Muscle layer of duodenum (tissue), 2 donors: ENCODE measurements at regions not wholly inside any gene's neighbourhood (a gene's known extent, or its start where the extent isn't known, plus 50 kb on each side); places are given as distances from the start of the nearest gene placed in this dataset.

ENCODE experiments used
- H3K27ac ChIP-seq: one replicate; pipeline ENCODE4 v1.7.0; 2013; ENCODE audit warnings: mild to moderate bottlenecking, low read length
- H3K27me3 ChIP-seq: one replicate; pipeline ENCODE4 v1.7.0; 2013; ENCODE audit warnings: low read depth, mild to moderate bottlenecking, control low read depth, low read length
- H3K36me3 ChIP-seq, 2 donors: one replicate each; pipeline ENCODE4 v1.7.0; 2013; ENCODE audit warnings: low read length in 2 of 2, control low read depth in 1 of 2, mild to moderate bottlenecking in 1 of 2; ENCODE audit not compliant: insufficient read depth in 2 of 2, control insufficient read depth in 1 of 2
- H3K4me1 ChIP-seq, 2 donors: one replicate each; pipeline ENCODE4 v1.7.0; 2013; ENCODE audit warnings: low read length in 2 of 2, mild to moderate bottlenecking in 2 of 2, control low read depth in 1 of 2, moderate library complexity in 1 of 2; ENCODE audit not compliant: insufficient read depth in 2 of 2, control insufficient read depth in 1 of 2
- H3K4me3 ChIP-seq, 2 donors: one replicate each; pipeline ENCODE4 v1.7.0; 2013; ENCODE audit warnings: low read length in 2 of 2, low read depth in 1 of 2, mild to moderate bottlenecking in 1 of 2
- H3K9me3 ChIP-seq, 2 donors: one replicate each; pipeline ENCODE4 v1.7.0; 2013; ENCODE audit warnings: low read length in 2 of 2, control low read depth in 1 of 2, mild to moderate bottlenecking in 1 of 2; ENCODE audit not compliant: control insufficient read depth in 1 of 2
- donor health status: healthy.

DNA sequence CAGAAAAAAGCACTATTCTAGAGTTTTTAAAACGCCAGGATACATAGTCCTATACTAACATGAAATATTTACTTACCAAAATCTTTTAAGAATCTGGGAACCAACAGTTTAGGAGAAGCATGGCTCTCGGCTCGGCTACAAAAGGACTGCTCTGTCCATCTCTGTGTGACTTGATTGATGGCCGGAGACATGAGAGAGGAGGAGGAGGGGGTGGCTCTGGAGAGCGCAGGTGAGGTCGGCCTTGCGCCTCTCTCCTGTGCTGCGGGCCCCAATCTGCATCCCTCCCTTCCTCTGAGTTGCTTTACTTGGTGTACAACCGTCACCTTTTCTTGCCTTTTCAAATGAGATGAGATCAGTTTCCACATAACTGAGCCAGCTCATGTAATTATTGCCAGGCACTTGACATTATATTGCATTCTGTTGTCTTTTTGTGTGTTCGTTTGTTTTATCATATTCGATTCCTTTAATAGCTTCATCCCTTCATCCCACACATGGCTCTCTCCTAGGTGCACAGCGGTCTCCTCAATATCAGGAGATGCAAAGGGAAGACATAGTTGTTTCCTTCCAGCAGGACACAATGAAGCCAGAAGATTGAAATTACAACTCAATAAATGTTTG is 87.8 kb upstream of the KLF6 start:
- H3K27me3 ChIP-seq, result no peaks in the 10 kb centered on the region
- H3K4me1 ChIP-seq, result peaks cover 10 to 14% of the 10 kb centered on the region in 2 donors
- peak overlapping the region; percentile 77 for H3K27ac ChIP-seq
- no peaks in the 10 kb centered on the region for H3K36me3 ChIP-seq
- no peaks in the 10 kb centered on the region for H3K9me3 ChIP-seq
- no peak overlapping the region for H3K4me3 ChIP-seq

DNA sequence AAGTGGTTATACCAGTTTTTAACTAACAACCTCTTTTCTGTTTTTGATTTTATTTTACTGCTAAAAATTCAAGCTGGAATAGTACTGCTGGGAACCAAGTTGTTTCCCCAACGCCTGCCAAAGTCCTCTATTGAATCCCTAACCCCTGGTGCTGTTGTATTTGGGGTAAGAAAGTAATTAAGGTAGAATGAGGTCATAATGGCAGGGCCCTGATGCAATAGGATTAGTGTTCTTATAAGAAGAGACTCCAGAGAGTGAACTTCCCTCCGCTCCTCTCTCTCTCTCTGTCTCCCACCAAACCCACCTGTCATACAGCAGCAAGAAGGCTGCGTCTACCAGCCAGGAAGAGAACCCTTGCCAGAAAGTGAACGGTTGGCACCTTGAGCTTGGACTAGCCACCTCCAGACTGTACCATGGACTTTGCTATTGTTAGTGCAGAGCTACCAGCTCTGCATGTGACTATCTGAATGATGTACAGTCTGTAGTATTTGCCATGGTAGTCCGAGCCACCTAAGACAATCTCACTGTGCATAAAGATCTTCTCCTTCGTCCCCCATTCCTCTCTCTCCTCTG is 86.5 kb upstream of the KLF6 start:
- H3K27ac ChIP-seq, result no peak overlapping the region
- no peaks in the 10 kb centered on the region for H3K36me3 ChIP-seq
- no peaks in the 10 kb centered on the region for H3K27me3 ChIP-seq
- H3K9me3 ChIP-seq, result no peaks in the 10 kb centered on the region
- no peak overlapping the region for H3K4me3 ChIP-seq
- H3K4me1 ChIP-seq, result peaks cover 10 to 14% of the 10 kb centered on the region in 2 donors

DNA sequence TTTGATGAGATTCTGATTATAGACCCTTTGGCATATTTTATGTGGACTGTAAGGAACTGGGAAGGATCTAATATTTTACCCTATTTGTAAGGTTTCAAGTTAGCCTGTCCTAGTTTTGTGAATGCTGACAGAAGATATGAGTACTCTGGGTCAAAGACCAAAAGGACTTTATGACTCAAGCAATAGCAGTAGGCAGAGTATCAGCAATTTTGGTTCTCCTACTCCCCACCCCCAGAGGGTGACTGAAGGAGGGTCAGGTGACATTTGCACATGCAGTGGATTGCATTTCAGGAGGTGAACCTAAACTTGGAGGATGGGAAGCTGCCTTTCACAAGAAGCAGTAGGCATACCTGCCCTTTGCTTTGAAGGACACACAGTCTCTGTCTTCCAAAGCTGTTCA is 84.0 kb upstream of the KLF6 start:
- peaks cover 6 to 10% of the 10 kb centered on the region in 2 donors for H3K4me1 ChIP-seq
- no peak overlapping the region for H3K27ac ChIP-seq
- no peaks in the 10 kb centered on the region for H3K36me3 ChIP-seq
- H3K4me3 ChIP-seq, result no peak overlapping the region
- no peaks in the 10 kb centered on the region for H3K9me3 ChIP-seq
- no peaks in the 10 kb centered on the region for H3K27me3 ChIP-seq

DNA sequence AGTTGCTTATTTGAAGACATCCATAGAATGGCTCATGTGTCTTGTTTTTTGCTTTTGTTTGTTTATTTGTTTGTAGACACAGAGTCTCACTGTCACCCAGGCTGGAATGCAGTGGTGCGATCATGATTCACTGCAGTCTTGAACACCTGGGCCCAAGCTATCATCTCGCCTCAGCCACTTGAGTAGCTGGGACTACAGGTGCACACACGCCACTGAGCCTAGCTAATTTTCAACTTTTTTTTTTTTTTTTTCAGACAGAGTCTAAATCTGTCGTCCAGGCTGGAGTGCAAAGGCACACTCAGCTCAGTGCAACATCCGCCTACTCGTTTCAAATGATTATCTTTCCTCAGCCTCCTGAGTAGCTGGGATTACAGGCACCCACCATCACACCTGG is 83.3 kb upstream of the KLF6 start:
- H3K36me3 ChIP-seq, result no peaks in the 10 kb centered on the region
- no peak overlapping the region for H3K4me3 ChIP-seq
- peak overlapping the region; percentile 64 for H3K27ac ChIP-seq
- no peaks in the 10 kb centered on the region for H3K27me3 ChIP-seq
- no peaks in the 10 kb centered on the region for H3K9me3 ChIP-seq
- H3K4me1 ChIP-seq, result peaks cover 6 to 10% of the 10 kb centered on the region in 2 donors

DNA sequence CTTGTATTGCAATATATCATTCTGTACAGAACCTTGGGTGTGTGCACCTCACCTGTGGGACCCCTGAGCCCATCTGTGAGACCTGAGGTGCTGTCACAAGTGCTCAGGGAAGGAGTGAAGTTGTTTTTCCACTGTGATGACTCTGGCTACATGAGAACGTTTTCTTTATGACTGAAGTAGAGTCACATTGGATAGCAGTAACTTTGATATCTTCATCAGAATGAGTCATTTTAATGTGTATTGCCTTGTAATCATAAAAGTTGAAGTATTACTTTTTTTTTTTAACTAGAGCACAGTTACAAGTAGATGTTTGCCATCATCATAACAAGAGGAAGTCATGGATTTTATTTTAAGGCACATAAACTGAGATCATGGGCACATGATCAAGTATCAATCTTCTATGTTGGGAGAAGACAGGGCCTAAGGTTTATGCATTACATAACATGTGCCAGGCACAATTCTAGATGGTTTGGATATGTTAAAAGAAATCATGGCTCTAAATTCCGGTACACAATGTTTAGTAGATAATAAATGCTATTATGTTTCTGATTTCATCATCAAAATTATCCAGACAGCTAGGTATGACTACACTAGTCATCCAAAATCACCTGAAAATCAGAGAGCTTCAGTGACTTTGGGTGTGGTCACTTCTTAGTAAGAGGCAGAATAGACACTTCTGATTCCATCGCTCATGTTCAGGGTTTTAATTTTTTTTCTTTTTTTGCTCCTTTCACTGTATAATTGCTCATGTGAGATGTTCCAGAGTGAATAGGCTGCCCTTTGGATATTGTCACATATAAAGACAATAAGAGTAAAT is 82.7 kb upstream of the KLF6 start:
- Histone ChIP-seq H3K36me3 (no peaks in the 10 kb centered on the region), H3K9me3 (no peaks in the 10 kb centered on the region), H3K4me3 (no peak overlapping the region), H3K27ac (peak overlapping the region; percentile 64), H3K4me1 (peaks cover under 1 to 6% of the 10 kb centered on the region in 2 donors), H3K27me3 (no peaks in the 10 kb centered on the region)

DNA sequence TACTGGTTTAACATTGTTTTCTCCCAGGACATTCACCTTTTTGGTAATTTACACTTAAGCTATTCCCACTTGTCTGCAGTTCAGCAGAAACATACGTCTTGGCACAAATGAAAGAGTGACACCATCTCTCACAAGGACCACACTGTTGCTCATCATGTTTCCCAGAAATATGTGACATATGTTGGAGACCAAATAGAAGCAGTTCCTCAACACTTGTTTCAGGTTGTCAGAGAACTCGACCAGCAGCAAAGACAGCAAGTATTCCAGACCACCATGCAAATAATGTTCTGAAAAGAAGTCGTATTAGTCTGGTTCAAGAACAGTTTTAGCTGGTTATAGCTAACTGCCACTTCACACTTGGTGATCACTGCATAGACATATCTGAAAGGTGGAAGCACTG is 81.3 kb upstream of the KLF6 start:
- H3K4me1 ChIP-seq, result no peaks in the 10 kb centered on the region
- H3K27ac ChIP-seq, result no peak overlapping the region
- no peak overlapping the region for H3K4me3 ChIP-seq
- H3K9me3 ChIP-seq, result no peaks in the 10 kb centered on the region
- H3K36me3 ChIP-seq, result no peaks in the 10 kb centered on the region
- no peaks in the 10 kb centered on the region for H3K27me3 ChIP-seq

DNA sequence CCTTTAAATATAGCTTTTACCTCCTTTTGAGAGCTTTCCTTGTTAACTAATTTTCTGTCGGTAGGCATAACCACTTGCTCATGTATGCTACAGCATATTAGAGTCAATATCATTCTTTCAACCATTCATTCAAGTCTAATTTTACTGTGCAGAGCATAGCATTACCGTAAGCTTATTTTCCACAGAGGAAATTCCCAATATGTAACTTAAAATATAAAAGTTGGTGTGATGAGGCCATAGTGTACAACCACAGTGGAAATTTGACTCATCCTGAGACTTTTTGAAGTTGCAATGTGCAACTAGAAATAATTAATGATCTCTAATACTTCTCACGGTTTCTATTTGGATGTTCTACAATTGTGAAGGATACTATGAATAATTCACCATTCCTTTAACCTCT is 80.6 kb upstream of the KLF6 start:
- Histone ChIP-seq H3K27ac (no peak overlapping the region), H3K36me3 (no peaks in the 10 kb centered on the region), H3K4me3 (no peak overlapping the region), H3K9me3 (no peaks in the 10 kb centered on the region), H3K4me1 (no peaks in the 10 kb centered on the region), H3K27me3 (no peaks in the 10 kb centered on the region)

DNA sequence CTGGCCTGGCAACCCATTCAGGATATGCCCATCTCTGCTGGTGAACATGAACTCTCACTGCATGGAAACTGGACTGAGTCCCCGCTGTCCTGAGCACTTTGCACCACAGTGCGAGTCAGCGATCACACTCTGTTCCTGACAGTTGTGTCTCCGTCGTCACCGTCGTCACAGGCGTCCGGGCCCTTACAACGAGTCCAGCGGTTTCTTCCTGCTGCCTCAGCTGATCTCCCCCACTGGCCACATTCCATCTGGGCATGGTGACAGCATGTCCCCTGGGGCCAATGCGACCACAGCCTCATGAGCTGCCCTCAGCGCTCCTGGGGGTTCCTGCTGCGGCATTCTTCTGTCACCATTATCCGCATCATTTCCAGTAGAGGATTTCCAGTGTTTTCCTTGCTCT is 76.8 kb upstream of the KLF6 start:
- no peaks in the 10 kb centered on the region for H3K36me3 ChIP-seq

DNA sequence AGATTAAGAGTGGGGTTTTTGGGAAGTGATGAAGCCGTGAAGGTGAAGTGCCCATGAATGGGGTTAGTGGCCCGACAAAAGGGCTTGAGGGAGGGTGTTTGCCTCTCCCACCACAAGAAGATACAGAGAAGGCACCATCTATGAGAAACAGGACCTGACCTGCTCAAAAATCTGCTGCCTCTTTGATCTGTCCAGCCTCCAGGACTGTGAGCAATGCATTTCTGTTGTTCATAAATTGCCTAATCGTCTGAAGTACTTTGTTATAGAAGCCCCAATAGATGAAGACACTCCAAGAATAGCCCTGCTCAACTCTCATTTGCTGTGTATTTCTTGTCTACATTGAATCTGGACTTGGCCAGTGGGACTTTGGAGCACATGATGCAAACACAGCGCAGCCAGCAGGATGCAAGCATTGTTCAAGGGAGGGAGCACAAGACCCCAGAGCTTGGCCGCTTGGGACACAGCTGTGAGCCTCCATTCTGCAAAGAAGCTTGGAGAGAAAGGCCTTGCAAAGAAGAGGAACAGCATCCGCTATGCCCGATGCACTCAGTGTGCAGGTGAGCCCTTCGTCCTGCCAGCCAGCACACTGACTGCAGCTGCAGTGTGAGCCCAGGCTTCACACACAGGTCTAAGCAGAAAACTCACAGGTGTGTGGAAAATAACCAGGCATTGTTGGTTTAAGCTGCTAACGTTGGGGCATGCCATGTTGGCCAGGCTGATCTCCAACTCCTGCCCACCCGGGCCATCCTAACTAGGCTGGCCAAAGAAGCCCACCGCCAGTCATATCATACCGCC is 73.2 kb upstream of the KLF6 start:
- no peaks in the 10 kb centered on the region for H3K27me3 ChIP-seq
- H3K9me3 ChIP-seq, result no peaks in the 10 kb centered on the region
- H3K36me3 ChIP-seq, result no peaks in the 10 kb centered on the region
- H3K4me3 ChIP-seq, result no peak overlapping the region
- no peak overlapping the region for H3K27ac ChIP-seq
- peaks cover 6 to 7% of the 10 kb centered on the region in 2 donors for H3K4me1 ChIP-seq

More for the DNA sequence above, 76.8 kb upstream of the KLF6 start:
- no peaks in the 10 kb centered on the region for H3K4me1 ChIP-seq
- H3K27ac ChIP-seq, result no peak overlapping the region
- no peaks in the 10 kb centered on the region for H3K27me3 ChIP-seq
- no peaks in the 10 kb centered on the region for H3K9me3 ChIP-seq
- H3K4me3 ChIP-seq, result no peak overlapping the region

DNA sequence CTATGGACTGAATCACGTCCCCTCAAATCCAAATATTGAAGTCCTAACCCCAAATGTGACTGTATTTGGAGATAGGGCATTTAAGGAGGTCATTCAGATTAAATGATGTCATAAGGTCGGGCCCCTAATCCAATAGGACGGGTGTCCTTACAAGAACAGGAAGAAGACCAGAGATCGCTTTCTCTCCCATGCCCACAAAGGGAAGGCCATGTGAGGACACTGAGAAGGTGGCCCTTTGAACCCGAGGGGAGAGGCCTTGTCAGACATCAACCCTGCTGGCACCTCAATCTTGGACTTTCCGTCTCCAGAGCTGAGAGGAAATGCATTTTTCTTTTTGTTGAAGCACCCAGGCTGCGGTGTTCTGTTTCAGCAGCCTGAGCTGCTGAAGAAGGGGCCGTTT is 72.3 kb upstream of the KLF6 start:
- no peaks in the 10 kb centered on the region for H3K27me3 ChIP-seq
- no peaks in the 10 kb centered on the region for H3K36me3 ChIP-seq
- no peak overlapping the region for H3K27ac ChIP-seq
- peaks cover 11 to 13% of the 10 kb centered on the region in 2 donors for H3K4me1 ChIP-seq
- no peaks in the 10 kb centered on the region for H3K9me3 ChIP-seq
- H3K4me3 ChIP-seq, result no peak overlapping the region

DNA sequence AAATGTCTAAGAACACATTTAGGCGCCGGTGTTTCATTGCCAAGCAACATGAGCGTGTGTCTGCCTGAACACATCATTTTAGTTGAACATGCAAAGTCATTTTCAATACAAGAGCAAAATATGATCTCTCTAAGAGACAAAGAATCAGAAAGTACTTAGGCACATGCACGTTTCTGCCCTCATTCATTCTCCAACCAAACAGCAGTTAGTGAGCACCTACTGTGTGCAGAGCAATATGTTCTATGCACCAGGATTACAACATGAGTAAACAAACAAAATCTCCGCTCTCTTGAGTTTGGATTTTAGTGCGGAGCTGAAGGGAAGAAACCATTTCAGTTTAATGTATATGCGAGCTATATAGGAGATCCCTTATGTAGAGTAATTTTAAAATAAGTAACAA is 71.6 kb upstream of the KLF6 start:
- peaks cover 11 to 21% of the 10 kb centered on the region in 2 donors for H3K4me1 ChIP-seq
- no peak overlapping the region for H3K27ac ChIP-seq
- no peak overlapping the region for H3K4me3 ChIP-seq
- H3K27me3 ChIP-seq, result no peaks in the 10 kb centered on the region
- H3K36me3 ChIP-seq, result no peaks in the 10 kb centered on the region
- H3K9me3 ChIP-seq, result no peaks in the 10 kb centered on the region
